SK-N-MC (cell line): ENCODE measurements at regions not wholly inside any gene's neighbourhood (a gene's known extent, or its start where the extent isn't known, plus 50 kb on each side); places are given as distances from the start of the nearest gene placed in this dataset.

Experiments
- DNase-seq: peaks from one replicate; pipeline ENCODE4 v3.0.0-alpha.2; 2011; ENCODE audit warnings: low read depth, low spot score
- H3K27ac ChIP-seq: fragments of 200-600 bp; sonication (generic); 2 replicates; pipeline ENCODE4 v1.5.1; 2016; ENCODE audit warnings: mixed run types
- H3K36me3 ChIP-seq: fragments of 200-600 bp; sonication (generic); 2 replicates; pipeline ENCODE4 v1.6.1; 2017; ENCODE audit warnings: antibody characterized with exemption, low read length, mixed read lengths; ENCODE audit not compliant: insufficient read depth
- H3K4me3 ChIP-seq: fragments of 200-600 bp; sonication (generic); 2 replicates; pipeline ENCODE4 v1.5.1; 2016
- H3K9ac ChIP-seq: fragments of 200-600 bp; sonication (generic); 2 replicates; pipeline ENCODE4 v1.8.0; 2017; ENCODE audit warnings: mixed run types, mixed read lengths; ENCODE audit not compliant: insufficient read length
- H3K9me3 ChIP-seq: fragments of 200-600 bp; sonication (generic); 2 replicates; pipeline ENCODE4 v1.6.1; 2017; ENCODE audit warnings: low read depth, mild to moderate bottlenecking, antibody characterized with exemption, low read length, moderate library complexity, mixed read lengths
- EZH2 ChIP-seq: fragments of 200-600 bp; sonication (generic); IDR thresholded peaks from one replicate; pipeline ENCODE4 v1.6.1; 2017; ENCODE audit warnings: antibody characterized with exemption
- FOXP2 ChIP-seq: optimal IDR thresholded peaks from 2 replicates; pipeline ENCODE3; 2011; ENCODE audit warnings: mild to moderate bottlenecking, moderate library complexity; ENCODE audit not compliant: insufficient read depth; ENCODE audit errors: extremely low read length, control extremely low read depth
- POLR2AphosphoS5 ChIP-seq: IDR thresholded peaks from 2 replicates; pipeline ENCODE4 v1.6.1; 2012; ENCODE audit warnings: mild to moderate bottlenecking, low read depth, low read length, borderline replicate concordance

DNA sequence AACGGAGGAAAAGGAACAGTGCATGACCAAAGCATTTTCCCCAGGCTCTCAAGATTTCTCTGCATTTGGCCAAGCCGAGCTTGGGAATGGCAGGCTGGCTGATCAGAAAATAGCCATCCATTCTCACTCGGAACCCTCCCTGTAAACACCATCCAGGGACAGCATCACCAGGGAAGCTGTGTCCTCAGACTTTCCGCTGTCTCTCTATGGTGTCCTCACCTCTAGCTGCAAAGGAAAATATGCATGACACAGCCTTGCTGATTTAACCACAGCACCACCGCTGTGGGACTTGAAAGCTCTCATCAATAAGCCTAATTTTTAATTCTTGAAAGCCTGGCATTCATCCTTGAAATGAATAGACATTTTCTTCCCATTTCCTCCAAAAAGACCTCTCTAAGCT lies 311.7 kb downstream of the EIPR1 start:
- Histone ChIP-seq H3K27ac (no peak overlapping the region), H3K36me3 (no peaks in the 10 kb centered on the region), H3K4me3 (no peak overlapping the region), H3K9me3 (no peaks in the 10 kb centered on the region), H3K9ac (no peak overlapping the region)
- no peak for DNase-seq
- no peak for TF ChIP-seq POLR2AphosphoS5
- TF ChIP-seq EZH2: no peak
- TF ChIP-seq FOXP2: no peak

GRCh38 chr2:3062476-3063260 lies 314.9 kb downstream of the EIPR1 start:
- H3K9me3 ChIP-seq: no peaks in the 10 kb centered on the region
- no peak overlapping the region for H3K9ac ChIP-seq
- DNase-seq: no peak
- no peak overlapping the region for H3K4me3 ChIP-seq
- TF ChIP-seq FOXP2 (no peak), EZH2 (no peak), POLR2AphosphoS5 (no peak)
- no peaks in the 10 kb centered on the region for H3K36me3 ChIP-seq
- no peak overlapping the region for H3K27ac ChIP-seq

DNA sequence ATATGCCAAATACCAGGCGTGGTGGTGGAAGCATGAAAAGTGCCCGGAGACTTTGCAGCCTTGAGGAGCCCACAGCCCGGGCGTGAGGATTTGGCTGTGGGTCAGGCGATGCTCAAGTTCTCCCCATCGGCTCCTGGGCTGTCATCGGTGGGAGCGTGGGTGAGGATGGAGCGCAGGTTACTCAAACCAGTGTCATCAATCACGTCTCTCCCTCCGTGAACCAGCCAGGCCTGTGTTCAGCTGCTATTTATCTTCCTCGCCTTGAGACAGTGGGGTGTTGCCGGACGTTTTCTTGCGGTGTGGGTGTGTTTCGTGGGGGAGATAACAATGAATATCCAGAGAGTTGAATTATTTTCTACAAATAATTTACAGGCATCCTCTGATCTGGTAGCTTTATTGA lies 317.6 kb downstream of the EIPR1 start:
- Histone ChIP-seq H3K27ac (no peak overlapping the region), H3K9me3 (no peaks in the 10 kb centered on the region), H3K9ac (no peak overlapping the region), H3K36me3 (no peaks in the 10 kb centered on the region), H3K4me3 (no peak overlapping the region)
- no peak for DNase-seq
- TF ChIP-seq FOXP2: no peak
- no peak for TF ChIP-seq POLR2AphosphoS5
- TF ChIP-seq EZH2: no peak

- no peak for DNase-seq
- Histone ChIP-seq H3K9ac (no peak overlapping the region), H3K27ac (no peak overlapping the region), H3K9me3 (no peaks in the 10 kb centered on the region), H3K36me3 (no peaks in the 10 kb centered on the region), H3K4me3 (no peak overlapping the region)
- TF ChIP-seq POLR2AphosphoS5 (no peak), FOXP2 (no peak), EZH2 (no peak)
Observed at GRCh38 chr2:3059141-3059925, 318.3 kb downstream of the EIPR1 start.

DNA sequence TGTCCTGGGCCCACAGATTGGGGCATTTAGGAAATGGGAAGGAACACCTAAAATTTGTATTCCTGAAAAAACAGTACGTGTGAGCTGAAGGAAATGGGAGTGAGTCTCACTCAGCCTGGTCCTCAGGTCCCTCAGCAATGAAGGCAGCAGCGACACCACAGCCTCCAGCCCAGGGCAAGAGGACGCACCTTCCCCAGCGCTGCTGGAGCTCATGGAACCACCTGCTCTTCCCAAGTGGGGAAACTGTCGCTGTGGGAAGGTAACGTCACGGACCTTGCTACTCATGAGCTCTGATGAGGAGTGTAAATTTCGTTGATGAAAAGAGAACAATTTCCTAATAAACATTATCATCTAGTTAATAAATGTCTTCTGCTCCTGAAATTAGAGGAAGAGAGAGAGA lies 323.6 kb downstream of the EIPR1 start:
- no peak overlapping the region for H3K27ac ChIP-seq
- H3K4me3 ChIP-seq: no peak overlapping the region
- no peaks in the 10 kb centered on the region for H3K9me3 ChIP-seq
- H3K9ac ChIP-seq: no peak overlapping the region
- H3K36me3 ChIP-seq: no peaks in the 10 kb centered on the region
- no peak for DNase-seq
- TF ChIP-seq POLR2AphosphoS5: no peak
- TF ChIP-seq FOXP2: no peak
- no peak for TF ChIP-seq EZH2

DNA sequence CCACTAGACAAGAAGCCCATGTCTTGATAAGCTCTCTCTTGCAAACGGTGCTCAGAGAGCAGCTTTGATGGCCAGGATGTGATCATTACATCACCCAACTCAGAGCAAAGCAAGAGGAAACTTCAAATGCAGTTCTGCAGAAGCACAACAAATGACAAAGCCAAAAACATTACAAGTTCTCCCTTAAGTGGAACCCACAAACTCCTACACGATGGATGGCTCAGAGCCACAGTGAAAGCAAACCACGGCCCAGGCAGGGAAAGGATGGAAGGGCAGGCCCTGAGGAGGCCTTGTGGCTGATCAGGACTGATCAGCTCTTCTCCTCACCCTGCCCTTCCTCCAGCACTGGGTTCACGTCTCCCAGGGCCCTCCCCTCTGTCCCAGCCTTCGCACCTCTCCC lies 326.4 kb downstream of the EIPR1 start:
- H3K9me3 ChIP-seq: no peaks in the 10 kb centered on the region
- no peak overlapping the region for H3K9ac ChIP-seq
- H3K36me3 ChIP-seq: no peaks in the 10 kb centered on the region
- DNase-seq: no peak
- TF ChIP-seq EZH2 (no peak), POLR2AphosphoS5 (no peak), FOXP2 (no peak)
- H3K27ac ChIP-seq: no peak overlapping the region
- H3K4me3 ChIP-seq: no peak overlapping the region

GRCh38 chr2:3046170-3046865 lies 331.3 kb downstream of the EIPR1 start:
- TF ChIP-seq POLR2AphosphoS5 (no peak), FOXP2 (no peak), EZH2 (no peak)
- Histone ChIP-seq H3K27ac (no peak overlapping the region), H3K9ac (no peak overlapping the region), H3K4me3 (no peak overlapping the region), H3K9me3 (no peaks in the 10 kb centered on the region), H3K36me3 (no peaks in the 10 kb centered on the region)
- no peak for DNase-seq

DNA sequence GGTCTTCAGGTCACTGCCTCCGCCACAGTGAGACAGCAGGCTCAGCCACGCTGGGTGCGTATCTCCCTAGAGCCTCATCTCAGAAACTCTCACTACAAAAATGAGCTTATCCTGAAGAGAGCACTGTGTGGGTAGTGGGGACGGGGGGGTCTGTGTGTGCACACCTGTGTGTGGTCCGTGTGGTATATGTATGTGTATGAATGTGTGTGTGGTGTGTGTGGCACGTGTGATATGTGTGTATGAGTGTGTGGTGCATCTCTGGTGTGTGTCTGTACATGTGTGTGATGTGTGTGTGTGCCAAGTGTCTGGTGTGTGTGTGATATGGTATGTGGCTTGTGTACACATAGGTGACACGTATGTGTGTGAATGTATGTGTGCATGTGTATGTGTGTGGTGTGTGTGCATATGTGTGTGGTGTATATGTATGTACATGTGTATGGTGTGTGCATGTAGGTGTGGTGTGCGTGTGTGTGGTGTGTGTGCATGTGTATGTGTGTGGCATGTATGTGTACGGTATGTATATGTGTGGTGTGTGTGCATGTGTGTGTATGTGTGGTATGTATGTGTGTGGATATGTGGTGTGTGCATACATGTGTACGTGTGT lies 332.2 kb downstream of the EIPR1 start:
- DNase-seq: no peak
- Histone ChIP-seq H3K9me3 (no peaks in the 10 kb centered on the region), H3K27ac (no peak overlapping the region), H3K36me3 (no peaks in the 10 kb centered on the region), H3K9ac (no peak overlapping the region), H3K4me3 (no peak overlapping the region)
- TF ChIP-seq EZH2: no peak
- no peak for TF ChIP-seq POLR2AphosphoS5
- no peak for TF ChIP-seq FOXP2
